Kidney epithelial cell (primary cell): ENCODE measurements at regions not wholly inside any gene's neighbourhood (a gene's known extent, or its start where the extent isn't known, plus 50 kb on each side); places are given as distances from the start of the nearest gene placed in this dataset.

Experiments used
- DNase-seq: peaks from one replicate; pipeline ENCODE4 v3.0.0-alpha.2; 2010; ENCODE audit warnings: low read depth
- H3K27me3 ChIP-seq: 2 replicates; pipeline ENCODE4 v1.6.0; 2011; ENCODE audit warnings: low read length; ENCODE audit not compliant: control insufficient read depth, insufficient read depth
- H3K36me3 ChIP-seq: 2 replicates; pipeline ENCODE4 v1.5.1; 2011; ENCODE audit warnings: low read length; ENCODE audit not compliant: control insufficient read depth, insufficient read depth
- H3K4me3 ChIP-seq: 2 replicates; pipeline ENCODE4 v1.5.1; 2011; ENCODE audit warnings: low read depth, mild to moderate bottlenecking, control low read depth, low read length
- CTCF ChIP-seq: IDR thresholded peaks from 2 replicates; pipeline ENCODE4 v1.5.1; 2011; ENCODE audit warnings: mild to moderate bottlenecking, moderate library complexity, low read length, control low read depth, inconsistent platforms; ENCODE audit not compliant: insufficient read depth, poor library complexity, severe bottlenecking

GRCh38 chr18:56199580-56200330 is 438.6 kb downstream of the TXNL1 start:
- H3K27me3 ChIP-seq: no peaks in the 10 kb centered on the region
- H3K4me3 ChIP-seq: no peak overlapping the region
- DNase-seq: no peak
- no peaks in the 10 kb centered on the region for H3K36me3 ChIP-seq
- TF ChIP-seq CTCF: no peak

GRCh38 chr18:56197241-56197859 is 441.0 kb downstream of the TXNL1 start:
- Histone ChIP-seq H3K27me3 (no peaks in the 10 kb centered on the region), H3K4me3 (no peak overlapping the region), H3K36me3 (no peaks in the 10 kb centered on the region)
- TF ChIP-seq CTCF: no peak
- DNase-seq: no peak

- TF ChIP-seq CTCF: no peak
These were observed 441.7 kb downstream of the TXNL1 start for GRCh38 chr18:56196495-56197225.

GRCh38 chr18:56191334-56191733 is 447.1 kb downstream of the TXNL1 start:
- no peak for TF ChIP-seq CTCF

More at GRCh38 chr18:56196495-56197225, 441.7 kb downstream of the TXNL1 start:
- no peaks in the 10 kb centered on the region for H3K27me3 ChIP-seq
- H3K36me3 ChIP-seq: no peaks in the 10 kb centered on the region
- DNase-seq: no peak
- no peak overlapping the region for H3K4me3 ChIP-seq

GRCh38 chr18:56189615-56190014 is 448.8 kb downstream of the TXNL1 start:
- TF ChIP-seq CTCF: no peak
- no peak overlapping the region for H3K4me3 ChIP-seq
- no peaks in the 10 kb centered on the region for H3K27me3 ChIP-seq
- H3K36me3 ChIP-seq: no peaks in the 10 kb centered on the region
- no peak for DNase-seq

More at GRCh38 chr18:56191334-56191733, 447.1 kb downstream of the TXNL1 start:
- no peak for DNase-seq
- Histone ChIP-seq H3K36me3 (no peaks in the 10 kb centered on the region), H3K27me3 (no peaks in the 10 kb centered on the region), H3K4me3 (no peak overlapping the region)
